Breast epithelium (tissue), 4 donors: ENCODE measurements at regions not wholly inside any gene's neighbourhood (a gene's known extent, or its start where the extent isn't known, plus 50 kb on each side); places are given as distances from the start of the nearest gene placed in this dataset.

Experiments used
- DNase-seq, 2 donors: peaks; one replicate each; pipeline ENCODE4 v3.0.0-alpha.2; 2019; ENCODE audit warnings: low spot score in 2 of 2
- H3K27ac ChIP-seq, 2 donors: fragments of 200-600 bp; sonication (generic) in 1 of 2; one replicate each; pipeline ENCODE4 v1.5.1; 2016 to 2019; ENCODE audit warnings: mild to moderate bottlenecking in 1 of 2
- H3K27me3 ChIP-seq, 2 donors: fragments of 200-600 bp; sonication (generic) in 1 of 2; one replicate each; pipeline versions ENCODE4 v1.5.1 to v1.6.0; 2017 to 2019; ENCODE audit warnings: control low read depth in 1 of 2, mild to moderate bottlenecking in 1 of 2
- H3K36me3 ChIP-seq: fragments of 200-600 bp; one replicate; pipeline ENCODE4 v1.5.1; 2019
- H3K4me1 ChIP-seq, 2 donors: fragments of 200-600 bp; sonication (generic); one replicate each; pipeline ENCODE4 v1.5.1; 2016 to 2019; ENCODE audit warnings: control low read depth in 1 of 2
- H3K4me3 ChIP-seq, 3 donors: fragments of 200-600 bp; sonication (generic); 1 replicate in 2 of 3; 2 replicates in 1 of 3; pipeline ENCODE4 v1.5.1; 2016 to 2019; ENCODE audit warnings: mild to moderate bottlenecking in 3 of 3, moderate library complexity in 2 of 3
- H3K9me3 ChIP-seq, 2 donors: fragments of 200-600 bp; sonication (generic) in 1 of 2; one replicate each; pipeline ENCODE4 v1.5.1; 2016 to 2019; ENCODE audit warnings: control low read depth in 1 of 2
- CTCF ChIP-seq, 3 donors: fragments of 450-650 bp; IDR thresholded peaks; one replicate each; pipeline ENCODE4 v1.5.1; 2016 to 2017; ENCODE audit warnings: antibody characterized with exemption in 3 of 3, mild to moderate bottlenecking in 3 of 3, moderate library complexity in 3 of 3
- POLR2A ChIP-seq: fragments of 450-650 bp; IDR thresholded peaks from one replicate; pipeline ENCODE4 v1.6.1; 2016; ENCODE audit warnings: antibody characterized with exemption, mild to moderate bottlenecking, moderate library complexity
- POLR2AphosphoS5 ChIP-seq, 3 donors: sonication (generic); formaldehyde crosslinking; IDR thresholded peaks; one replicate each; pipeline ENCODE4 v1.6.1; 2017; ENCODE audit warnings: antibody characterized with exemption in 3 of 3
- intact Hi-C: fragments of 100-400 bp; cut with DNase I; formaldehyde crosslinking; loops from one replicate; pipeline ENCODE4 v1.15.1; 2023; ENCODE audit warnings: low total_unique reads

GRCh38 chr14:42299692-42300091 is 693.0 kb downstream of the LRFN5 start:
- no peaks in the 10 kb centered on the region for H3K27me3 ChIP-seq
- no peak for DNase-seq

GRCh38 chr14:42293180-42293579 is 686.5 kb downstream of the LRFN5 start:
- no peaks in the 10 kb centered on the region for H3K27me3 ChIP-seq
- intact Hi-C loops = no loop called here
- H3K27ac ChIP-seq = no peak overlapping the region
- no peak for TF ChIP-seq POLR2A
- no peak for TF ChIP-seq POLR2AphosphoS5 (IDR thresholded peaks at IDR 0.05)
- no peak for TF ChIP-seq CTCF (IDR thresholded peaks at IDR 0.05)
- no peaks in the 10 kb centered on the region for H3K4me1 ChIP-seq
- DNase-seq = no peak
- H3K9me3 ChIP-seq = no peaks in the 10 kb centered on the region
- no peaks in the 10 kb centered on the region for H3K36me3 ChIP-seq
- H3K4me3 ChIP-seq = no peak overlapping the region

More at GRCh38 chr14:42299692-42300091, 693.0 kb downstream of the LRFN5 start:
- Histone ChIP-seq H3K4me3 (no peak overlapping the region), H3K9me3 (no peaks in the 10 kb centered on the region), H3K4me1 (no peaks in the 10 kb centered on the region), H3K27ac (no peak overlapping the region), H3K36me3 (no peaks in the 10 kb centered on the region)
- no peak for TF ChIP-seq CTCF (IDR thresholded peaks at IDR 0.05)
- intact Hi-C loops = no loop called here

GRCh38 chr14:42277840-42278239 is 671.2 kb downstream of the LRFN5 start:
- DNase-seq = no peak
- TF ChIP-seq POLR2AphosphoS5 (IDR thresholded peaks at IDR 0.05) (no peak), CTCF (IDR thresholded peaks at IDR 0.05) (no peak), POLR2A (no peak)
- intact Hi-C loops = no loop called here
- no peaks in the 10 kb centered on the region for H3K27me3 ChIP-seq
- no peaks in the 10 kb centered on the region for H3K4me1 ChIP-seq
- H3K9me3 ChIP-seq = peaks cover 0 to 3% of the 10 kb centered on the region in 2 donors
- H3K36me3 ChIP-seq = no peaks in the 10 kb centered on the region
- H3K4me3 ChIP-seq = no peak overlapping the region
- no peak overlapping the region for H3K27ac ChIP-seq

DNA sequence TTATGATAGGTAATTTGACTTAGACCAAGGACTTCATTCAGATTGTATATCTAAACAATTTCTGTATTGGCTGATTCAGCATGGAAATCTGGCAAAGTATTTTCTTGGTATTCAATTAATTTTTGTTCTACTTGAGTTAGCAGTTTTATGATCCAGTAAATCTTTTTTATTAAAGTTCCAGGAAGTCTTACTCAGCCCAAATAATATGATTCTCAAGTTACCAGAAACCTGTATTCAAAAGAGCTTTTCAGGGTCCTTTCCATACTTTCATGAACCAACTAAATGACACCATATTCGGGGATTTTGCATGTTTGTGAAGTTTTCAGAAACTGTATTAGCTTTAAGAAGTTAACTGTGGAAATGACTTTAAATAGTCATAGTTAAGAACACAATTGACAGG is 662.6 kb downstream of the LRFN5 start:
- intact Hi-C loops = no loop called here
- H3K4me3 ChIP-seq = no peak overlapping the region

DNA sequence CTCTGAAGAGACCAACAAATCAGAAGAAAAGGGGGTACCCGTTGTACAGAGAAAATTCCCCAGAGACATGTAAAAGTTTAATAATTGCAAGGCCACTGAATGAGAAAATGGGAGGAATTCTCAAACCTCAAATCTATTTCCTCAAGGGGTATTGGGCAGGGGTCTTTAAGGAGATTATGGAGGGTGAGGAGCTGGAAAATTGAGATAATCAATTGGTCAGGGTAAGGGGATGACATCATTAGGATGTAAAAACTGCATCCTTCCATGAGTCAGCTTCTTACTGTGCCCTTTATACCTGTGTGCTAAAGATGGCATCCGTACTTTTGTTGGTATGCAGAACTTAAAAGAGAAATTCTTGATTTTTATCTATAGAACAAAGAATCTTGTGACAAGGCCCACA is 641.5 kb downstream of the LRFN5 start:
- Histone ChIP-seq H3K4me3 (no peak overlapping the region), H3K27me3 (no peaks in the 10 kb centered on the region), H3K27ac (no peak overlapping the region), H3K4me1 (no peaks in the 10 kb centered on the region), H3K36me3 (no peaks in the 10 kb centered on the region), H3K9me3 (peaks cover 0 to 8% of the 10 kb centered on the region in 2 donors)
- DNase-seq = no peak
- no peak for TF ChIP-seq POLR2AphosphoS5 (IDR thresholded peaks at IDR 0.05)
- TF ChIP-seq CTCF (IDR thresholded peaks at IDR 0.05) = no peak
- no peak for TF ChIP-seq POLR2A
- intact Hi-C loops = no loop called here

More for the DNA sequence above, 662.6 kb downstream of the LRFN5 start:
- TF ChIP-seq CTCF (IDR thresholded peaks at IDR 0.05) (no peak), POLR2A (no peak)
- Histone ChIP-seq H3K9me3 (no peaks in the 10 kb centered on the region), H3K36me3 (no peaks in the 10 kb centered on the region), H3K27ac (no peak overlapping the region), H3K4me1 (no peaks in the 10 kb centered on the region), H3K27me3 (no peaks in the 10 kb centered on the region)
- no peak for DNase-seq
